ENCODE measurements at regions not wholly inside any gene's neighbourhood (a gene's known extent, or its start where the extent isn't known, plus 50 kb on each side); places are given as distances from the start of the nearest gene placed in this dataset.

DNA sequence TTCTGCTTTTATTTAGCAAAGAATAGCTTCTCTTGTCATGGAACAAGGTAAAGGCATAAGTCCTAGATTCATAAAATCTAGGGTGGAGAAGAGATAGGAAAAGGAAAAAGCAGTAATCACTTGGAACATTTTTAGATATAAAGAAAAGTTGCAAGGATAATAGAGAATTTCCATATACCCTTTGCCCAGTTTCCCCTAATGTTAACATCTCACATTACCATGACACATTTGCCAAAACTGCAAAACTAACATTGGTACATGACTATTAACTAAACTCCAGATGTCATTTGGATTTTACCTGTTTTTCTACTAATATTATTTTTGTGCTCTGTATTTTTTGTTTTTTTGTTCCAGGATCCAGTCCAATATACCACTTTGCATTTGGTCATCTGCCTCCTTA lies 265.1 kb downstream of the ETAA1 start (continued):
- TF ChIP-seq ZBTB40 (IDR thresholded peaks at IDR 0.05; ENCODE audit: borderline replicate concordance) (no peak), POU2F2 (IDR thresholded peaks at IDR 0.05; ENCODE audit: borderline replicate concordance, low read depth, low read length) (no peak)

DNA sequence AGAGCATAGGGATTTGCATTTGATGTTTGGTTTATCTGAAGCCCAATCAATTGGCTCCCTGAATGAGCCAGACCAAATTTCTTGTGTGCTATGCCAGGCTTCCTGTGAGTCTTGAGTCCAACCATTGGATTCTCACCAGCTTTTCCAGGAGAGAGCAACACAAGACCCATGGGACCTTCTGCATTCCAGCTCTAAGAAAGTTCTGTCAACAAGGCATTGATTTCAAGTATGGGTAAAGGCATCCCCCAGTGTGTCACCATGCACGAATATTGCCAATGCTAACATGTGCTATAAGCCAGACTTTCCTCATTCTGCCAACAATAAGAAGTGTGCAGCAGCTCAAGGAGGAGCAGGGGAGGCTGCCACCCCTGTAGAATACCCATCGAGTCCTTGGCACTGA lies 266.6 kb downstream of the ETAA1 start:
- no peak overlapping the region for H3K4me3 ChIP-seq
- in situ Hi-C loops (cut with MboI) = no loop called here
- ChIA-PET RAD21 (ENCODE audit: unreplicated experiment) (no interaction called here), CTCF (no interaction called here), SMC1A (ENCODE audit: uncharacterized antibody, unreplicated experiment) (no interaction called here), POLR2A (no interaction called here)
- no peaks in the 10 kb centered on the region for H3K27me3 ChIP-seq (replicated peaks in 1 of 2; ENCODE audit: control insufficient read depth in 2 of 2, insufficient read depth in 2 of 2, low read length in 1 of 2)
- intact Hi-C loops (cut with micrococcal nuclease; ENCODE audit: unreplicated experiment) = no loop called here
- no peaks in the 10 kb centered on the region for H4K20me1 ChIP-seq (ENCODE audit: control insufficient read depth, insufficient read depth)
- no peak overlapping the region for H3K9ac ChIP-seq (ENCODE audit: control insufficient read depth, insufficient read depth, low read length)
- H3K27ac ChIP-seq (ENCODE audit: control insufficient read depth, insufficient read depth) = no peak overlapping the region
- WGBS (ENCODE audit: insufficient coverage, insufficient replicate concordance, low lambda C conversion rate, missing lambda C conversion rate) = 0% methylated on average over 2 of the region's 2 CpGs
- no peak for DNase-seq (ENCODE audit: low read depth, low spot score)
- H2AFZ ChIP-seq (ENCODE audit: control insufficient read depth, low read depth, low read length) = no peak overlapping the region
- H3K79me2 ChIP-seq (ENCODE audit: control insufficient read depth, insufficient read depth, low read length) = no peaks in the 10 kb centered on the region
- H3K36me3 ChIP-seq (ENCODE audit: control insufficient read depth in 2 of 2, insufficient read depth in 2 of 2, low read length in 1 of 2) = no peaks in the 10 kb centered on the region
- no peak for FAIRE-seq
- BruUV-seq (replicated peaks) = no TSS peak
- no peak for ATAC-seq
- H3K4me1 ChIP-seq (ENCODE audit: control insufficient read depth, insufficient read depth, low read length) = no peaks in the 10 kb centered on the region
- no peak overlapping the region for H3K4me2 ChIP-seq (ENCODE audit: control insufficient read depth, insufficient read depth)
- H3K9me3 ChIP-seq (replicated peaks; ENCODE audit: control insufficient read depth, insufficient read depth, low read length) = no peaks in the 10 kb centered on the region
- TF ChIP-seq FOS (IDR thresholded peaks at IDR 0.05; ENCODE audit: borderline replicate concordance, extremely low read depth, insufficient read length) (no peak), RAD51 (IDR thresholded peaks at IDR 0.05) (no peak), CREM (IDR thresholded peaks at IDR 0.05; ENCODE audit: low read depth) (no peak), MEF2A (IDR thresholded peaks at IDR 0.05; ENCODE audit: insufficient read depth, low read depth, low read length) (no peak), CBX5 (IDR thresholded peaks at IDR 0.05; ENCODE audit: low read depth) (no peak), CEBPZ (IDR thresholded peaks at IDR 0.05; ENCODE audit: low read depth, low read length) (no peak), RUNX3 (IDR thresholded peaks at IDR 0.05; ENCODE audit: low read length) (no peak), RBBP5 (conservative IDR thresholded peaks at IDR 0.05) (no peak), NR2F1 (conservative IDR thresholded peaks at IDR 0.05) (no peak)
- TF ChIP-seq, protein P1, sequence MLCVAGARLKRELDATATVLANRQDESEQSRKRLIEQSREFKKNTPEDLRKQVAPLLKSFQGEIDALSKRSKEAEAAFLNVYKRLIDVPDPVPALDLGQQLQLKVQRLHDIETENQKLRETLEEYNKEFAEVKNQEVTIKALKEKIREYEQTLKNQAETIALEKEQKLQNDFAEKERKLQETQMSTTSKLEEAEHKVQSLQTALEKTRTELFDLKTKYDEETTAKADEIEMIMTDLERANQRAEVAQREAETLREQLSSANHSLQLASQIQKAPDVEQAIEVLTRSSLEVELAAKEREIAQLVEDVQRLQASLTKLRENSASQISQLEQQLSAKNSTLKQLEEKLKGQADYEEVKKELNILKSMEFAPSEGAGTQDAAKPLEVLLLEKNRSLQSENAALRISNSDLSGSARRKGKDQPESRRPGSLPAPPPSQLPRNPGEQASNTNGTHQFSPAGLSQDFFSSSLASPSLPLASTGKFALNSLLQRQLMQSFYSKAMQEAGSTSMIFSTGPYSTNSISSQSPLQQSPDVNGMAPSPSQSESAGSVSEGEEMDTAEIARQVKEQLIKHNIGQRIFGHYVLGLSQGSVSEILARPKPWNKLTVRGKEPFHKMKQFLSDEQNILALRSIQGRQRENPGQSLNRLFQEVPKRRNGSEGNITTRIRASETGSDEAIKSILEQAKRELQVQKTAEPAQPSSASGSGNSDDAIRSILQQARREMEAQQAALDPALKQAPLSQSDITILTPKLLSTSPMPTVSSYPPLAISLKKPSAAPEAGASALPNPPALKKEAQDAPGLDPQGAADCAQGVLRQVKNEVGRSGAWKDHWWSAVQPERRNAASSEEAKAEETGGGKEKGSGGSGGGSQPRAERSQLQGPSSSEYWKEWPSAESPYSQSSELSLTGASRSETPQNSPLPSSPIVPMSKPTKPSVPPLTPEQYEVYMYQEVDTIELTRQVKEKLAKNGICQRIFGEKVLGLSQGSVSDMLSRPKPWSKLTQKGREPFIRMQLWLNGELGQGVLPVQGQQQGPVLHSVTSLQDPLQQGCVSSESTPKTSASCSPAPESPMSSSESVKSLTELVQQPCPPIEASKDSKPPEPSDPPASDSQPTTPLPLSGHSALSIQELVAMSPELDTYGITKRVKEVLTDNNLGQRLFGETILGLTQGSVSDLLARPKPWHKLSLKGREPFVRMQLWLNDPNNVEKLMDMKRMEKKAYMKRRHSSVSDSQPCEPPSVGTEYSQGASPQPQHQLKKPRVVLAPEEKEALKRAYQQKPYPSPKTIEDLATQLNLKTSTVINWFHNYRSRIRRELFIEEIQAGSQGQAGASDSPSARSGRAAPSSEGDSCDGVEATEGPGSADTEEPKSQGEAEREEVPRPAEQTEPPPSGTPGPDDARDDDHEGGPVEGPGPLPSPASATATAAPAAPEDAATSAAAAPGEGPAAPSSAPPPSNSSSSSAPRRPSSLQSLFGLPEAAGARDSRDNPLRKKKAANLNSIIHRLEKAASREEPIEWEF (IDR thresholded peaks at IDR 0.05; ENCODE audit: insufficient replicate concordance, low read depth, low read length) = no peak

Measured in GM12878 (cell line).